Kidney (tissue), 13 donors: ENCODE measurements at regions not wholly inside any gene's neighbourhood (a gene's known extent, or its start where the extent isn't known, plus 50 kb on each side); places are given as distances from the start of the nearest gene placed in this dataset.

Source experiments
- DNase-seq, 5 donors: peaks; one replicate each; pipeline ENCODE4 v3.0.0-alpha.2; 2013 to 2020
- FAIRE-seq: peaks from 2 replicates; lab custom pipeline; 2012; peaks lifted over from hg19 to GRCh38; lab: Jason Lieb, UNC
- H3K27ac ChIP-seq, 2 donors: one replicate each; pipeline ENCODE4 v1.7.0; 2013; ENCODE audit warnings: low read depth in 2 of 2, low read length in 2 of 2, inconsistent platforms in 1 of 2
- H3K27me3 ChIP-seq: one replicate; pipeline ENCODE4 v1.7.1; 2013; ENCODE audit warnings: low read length, inconsistent platforms; ENCODE audit not compliant: control insufficient read depth, insufficient read depth
- H3K36me3 ChIP-seq, 3 donors: one replicate each; pipeline versions ENCODE4 v1.7.0 to v1.7.1; 2013; ENCODE audit warnings: low read length in 3 of 3, control low read depth in 1 of 3, inconsistent platforms in 1 of 3; ENCODE audit not compliant: insufficient read depth in 3 of 3, control insufficient read depth in 2 of 3
- H3K4me1 ChIP-seq, 3 donors: one replicate each; pipeline versions ENCODE4 v1.7.0 to v1.7.1; 2013; ENCODE audit warnings: low read length in 3 of 3, inconsistent platforms in 1 of 3, low read depth in 1 of 3; ENCODE audit not compliant: control insufficient read depth in 2 of 3, insufficient read depth in 2 of 3
- H3K4me3 ChIP-seq, 3 donors: one replicate each; pipeline versions ENCODE4 v1.7.0 to v1.8.1; 2013; ENCODE audit warnings: low read length in 3 of 3, control low read depth in 1 of 3, inconsistent platforms in 1 of 3
- H3K9ac ChIP-seq, 3 donors: one replicate each; pipeline versions ENCODE4 v1.7.0 to v1.7.1; 2013; ENCODE audit warnings: low read length in 3 of 3, control low read depth in 1 of 3, inconsistent platforms in 1 of 3
- H3K9me3 ChIP-seq, 3 donors: one replicate each; pipeline versions ENCODE4 v1.7.0 to v1.7.1; 2013; ENCODE audit warnings: low read length in 3 of 3, control low read depth in 1 of 3, inconsistent platforms in 1 of 3; ENCODE audit not compliant: control insufficient read depth in 2 of 3, insufficient read depth in 1 of 3
- CTCF ChIP-seq: IDR thresholded peaks from 3 replicates; pipeline ENCODE4 v1.5.1; 2012; ENCODE audit warnings: mild to moderate bottlenecking, moderate library complexity, borderline replicate concordance; ENCODE audit not compliant: insufficient read depth; ENCODE audit errors: extremely low read depth
- intact Hi-C: fragments of 100-400 bp; cut with DNase I; formaldehyde crosslinking; loops from one replicate; pipeline ENCODE4 v1.11.1; 2022
- donor health status: control.
- donor health status: control.
- donor health status: control.
- donor health status: control.
- donor health status: control.
- donor health status: DM: yes; HTN: yes; CAD: no.
- donor health status: Normal renal cell carcinoma (clear cell type).

- no peak overlapping the region for H3K9ac ChIP-seq
- DNase-seq (no peak), FAIRE-seq (no peak)
- H3K27ac ChIP-seq = no peak overlapping the region
- no peaks in the 10 kb centered on the region for H3K36me3 ChIP-seq
- H3K4me3 ChIP-seq = no peak overlapping the region
- no peaks in the 10 kb centered on the region for H3K27me3 ChIP-seq
- H3K4me1 ChIP-seq = no peaks in the 10 kb centered on the region
- no peaks in the 10 kb centered on the region for H3K9me3 ChIP-seq
- intact Hi-C loops = no loop called here
- no peak for TF ChIP-seq CTCF
These were observed 690.8 kb upstream of the PHF14 start for GRCh38 chr7:10282909-10283308.

GRCh38 chr7:10284001-10284400 lies 689.7 kb upstream of the PHF14 start:
- Histone ChIP-seq H3K9ac (no peak overlapping the region), H3K9me3 (no peaks in the 10 kb centered on the region), H3K4me3 (no peak overlapping the region), H3K36me3 (no peaks in the 10 kb centered on the region), H3K4me1 (no peaks in the 10 kb centered on the region), H3K27me3 (no peaks in the 10 kb centered on the region), H3K27ac (no peak overlapping the region)
- no peak for FAIRE-seq
- intact Hi-C loops = no loop called here
- TF ChIP-seq CTCF = no peak
- DNase-seq = no peak

- Histone ChIP-seq H3K27ac (no peak overlapping the region), H3K4me3 (no peak overlapping the region), H3K9me3 (no peaks in the 10 kb centered on the region), H3K4me1 (no peaks in the 10 kb centered on the region), H3K36me3 (no peaks in the 10 kb centered on the region), H3K9ac (no peak overlapping the region), H3K27me3 (no peaks in the 10 kb centered on the region)
- DNase-seq = no peak
- intact Hi-C loops = no loop called here
- no peak for TF ChIP-seq CTCF
- no peak for FAIRE-seq
These were observed 674.3 kb upstream of the PHF14 start for GRCh38 chr7:10299384-10299783.

GRCh38 chr7:10300577-10300976 lies 673.1 kb upstream of the PHF14 start:
- intact Hi-C loops = no loop called here
- no peaks in the 10 kb centered on the region for H3K9me3 ChIP-seq
- no peak for TF ChIP-seq CTCF
- no peaks in the 10 kb centered on the region for H3K4me1 ChIP-seq
- no peak overlapping the region for H3K9ac ChIP-seq
- peak in 3 of 5 donors; percentile 38 to 73 (median 67) for DNase-seq
- FAIRE-seq = no peak
- no peaks in the 10 kb centered on the region for H3K27me3 ChIP-seq
- H3K36me3 ChIP-seq = no peaks in the 10 kb centered on the region
- no peak overlapping the region for H3K27ac ChIP-seq
- H3K4me3 ChIP-seq = no peak overlapping the region
